OCI-LY1 (cell line): ENCODE measurements at regions not wholly inside any gene's neighbourhood (a gene's known extent, or its start where the extent isn't known, plus 50 kb on each side); places are given as distances from the start of the nearest gene placed in this dataset.

Experiments used
- H2AFZ ChIP-seq: fragments of 200-600 bp; sonication (generic), shearing (Covaris generic); 2 replicates; pipeline ENCODE4 v1.6.0; 2014; ENCODE audit warnings: antibody characterized with exemption, mild to moderate bottlenecking, low read length
- H3F3A ChIP-seq: fragments of 200-600 bp; sonication (generic), shearing (Covaris generic); 2 replicates; pipeline ENCODE4 v1.6.0; 2014; ENCODE audit warnings: mild to moderate bottlenecking, antibody characterized with exemption, low read length, moderate library complexity; ENCODE audit not compliant: insufficient read depth
- H3K27ac ChIP-seq: fragments of 200-600 bp; sonication (generic); 2 replicates; pipeline ENCODE4 v1.5.1; 2014; ENCODE audit warnings: low read length, mixed run types, mild to moderate bottlenecking, low read depth; ENCODE audit not compliant: poor library complexity, severe bottlenecking
- H3K27me3 ChIP-seq: fragments of 200-600 bp; sonication (generic); 2 replicates; pipeline ENCODE4 v1.6.0; 2014; ENCODE audit warnings: antibody characterized with exemption, mild to moderate bottlenecking, low read length, moderate library complexity; ENCODE audit not compliant: insufficient read depth
- H3K36me3 ChIP-seq: fragments of 200-600 bp; sonication (generic); 2 replicates; pipeline ENCODE4 v1.6.1; 2014; ENCODE audit warnings: mild to moderate bottlenecking, antibody characterized with exemption, low read length, moderate library complexity, mixed read lengths; ENCODE audit not compliant: insufficient read depth
- H3K4me1 ChIP-seq: fragments of 200-600 bp; sonication (generic); 2 replicates; pipeline ENCODE4 v1.5.1; 2014; ENCODE audit warnings: mild to moderate bottlenecking, low read length, moderate library complexity; ENCODE audit not compliant: insufficient read depth, severe bottlenecking
- H3K4me2 ChIP-seq: fragments of 200-600 bp; sonication (generic), shearing (Covaris generic); 2 replicates; pipeline ENCODE4 v1.6.1; 2014; ENCODE audit warnings: low read length
- H3K4me3 ChIP-seq: fragments of 200-600 bp; sonication (generic); 2 replicates; pipeline ENCODE4 v1.5.1; 2014; ENCODE audit warnings: low read length, low read depth, mild to moderate bottlenecking, mixed read lengths; ENCODE audit not compliant: poor library complexity, severe bottlenecking
- H3K79me2 ChIP-seq: fragments of 200-600 bp; shearing (Covaris generic); 2 replicates; pipeline ENCODE4 v1.6.1; 2016; ENCODE audit warnings: mixed run types, low read length, mixed read lengths; ENCODE audit not compliant: insufficient read depth
- H3K9ac ChIP-seq: fragments of 200-600 bp; sonication (generic), shearing (Covaris generic); 2 replicates; pipeline ENCODE4 v1.6.1; 2014; ENCODE audit warnings: mild to moderate bottlenecking, low read length, mixed read lengths
- H3K9me2 ChIP-seq: fragments of 200-600 bp; sonication (generic), shearing (Covaris generic); 2 replicates; pipeline ENCODE4 v1.6.1; 2014; ENCODE audit warnings: low read depth, mild to moderate bottlenecking, low read length, mixed read lengths
- H3K9me3 ChIP-seq: fragments of 200-600 bp; shearing (Covaris generic); 2 replicates; pipeline ENCODE4 v1.6.1; 2014; ENCODE audit warnings: low read length, mixed read lengths
- H4K20me1 ChIP-seq: fragments of 200-600 bp; sonication (generic), shearing (Covaris generic); 2 replicates; pipeline ENCODE4 v1.6.0; 2016; ENCODE audit warnings: mild to moderate bottlenecking, low read length; ENCODE audit not compliant: insufficient read depth
- CTCF ChIP-seq: fragments of 200-600 bp; sonication (generic), shearing (Covaris generic); IDR thresholded peaks from 2 replicates; pipeline ENCODE4 v1.5.1; 2017; ENCODE audit warnings: mild to moderate bottlenecking, antibody characterized with exemption, low read length, moderate library complexity, mixed read lengths
- EZH2 ChIP-seq: fragments of 200-600 bp; sonication (generic), shearing (Covaris generic); IDR thresholded peaks from 2 replicates; pipeline ENCODE4 v1.8.0; 2017; ENCODE audit warnings: borderline replicate concordance, mixed run types, mild to moderate bottlenecking, antibody characterized with exemption, low read length, moderate library complexity, mixed read lengths

DNA sequence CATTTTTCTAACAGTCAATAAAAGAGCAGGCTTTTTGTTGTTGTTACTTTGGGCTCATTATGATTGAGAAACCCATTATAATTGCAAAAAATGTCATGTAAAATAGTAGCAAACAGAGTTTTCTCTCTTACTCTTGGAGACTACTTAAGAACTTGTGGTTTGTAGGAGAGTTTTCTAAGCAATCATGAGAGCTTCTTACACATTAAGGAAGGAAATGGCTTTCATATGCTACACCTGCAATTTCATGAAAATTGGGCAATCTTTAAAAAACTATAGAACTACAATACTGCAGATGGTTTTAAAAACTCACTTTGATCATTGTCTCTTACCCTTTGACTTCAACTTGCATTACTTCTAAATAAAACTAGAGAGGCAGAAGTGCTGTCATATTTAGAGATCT, 701.8 kb downstream of the ZPLD1 start:
- no peak overlapping the region for H2AFZ ChIP-seq
- no peak overlapping the region for H3K4me2 ChIP-seq
- no peak overlapping the region for H3K4me3 ChIP-seq
- no peaks in the 10 kb centered on the region for H3K36me3 ChIP-seq
- no peak overlapping the region for H3K9ac ChIP-seq
- H3K4me1 ChIP-seq, result no peaks in the 10 kb centered on the region
- H3K27ac ChIP-seq, result no peak overlapping the region
- no peaks in the 10 kb centered on the region for H3K9me2 ChIP-seq
- no peaks in the 10 kb centered on the region for H3K79me2 ChIP-seq
- no peaks in the 10 kb centered on the region for H3K27me3 ChIP-seq
- TF ChIP-seq EZH2 (no peak), CTCF (no peak)
- H4K20me1 ChIP-seq, result no peaks in the 10 kb centered on the region
- no peaks in the 10 kb centered on the region for H3F3A ChIP-seq
- no peaks in the 10 kb centered on the region for H3K9me3 ChIP-seq

DNA sequence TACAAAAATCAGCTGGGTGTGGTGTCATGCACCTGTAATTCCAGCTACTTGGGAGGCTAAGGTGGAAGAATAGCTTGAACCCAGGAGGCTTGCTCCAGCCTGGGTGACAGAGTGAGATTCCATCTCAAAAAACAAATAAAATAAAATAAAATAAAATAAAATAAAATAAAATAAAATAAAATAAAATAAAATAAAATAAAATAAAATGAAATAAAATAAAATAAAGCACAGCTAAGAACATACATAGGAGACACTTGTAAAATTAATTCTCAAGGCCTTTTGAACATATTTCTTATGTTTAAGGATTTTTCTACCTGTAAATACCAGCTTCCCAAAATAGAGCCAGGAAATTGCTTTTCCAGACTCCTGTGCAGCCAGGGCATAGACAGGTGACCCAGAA, 703.0 kb downstream of the ZPLD1 start:
- no peaks in the 10 kb centered on the region for H3K36me3 ChIP-seq
- TF ChIP-seq CTCF (no peak), EZH2 (no peak)
- no peak overlapping the region for H3K4me3 ChIP-seq
- no peaks in the 10 kb centered on the region for H3K9me2 ChIP-seq
- no peaks in the 10 kb centered on the region for H3F3A ChIP-seq
- no peak overlapping the region for H2AFZ ChIP-seq
- no peaks in the 10 kb centered on the region for H3K27me3 ChIP-seq
- no peaks in the 10 kb centered on the region for H4K20me1 ChIP-seq
- H3K4me2 ChIP-seq, result no peak overlapping the region
- no peaks in the 10 kb centered on the region for H3K79me2 ChIP-seq
- no peaks in the 10 kb centered on the region for H3K4me1 ChIP-seq
- no peak overlapping the region for H3K9ac ChIP-seq
- H3K9me3 ChIP-seq, result no peaks in the 10 kb centered on the region
- no peak overlapping the region for H3K27ac ChIP-seq

DNA sequence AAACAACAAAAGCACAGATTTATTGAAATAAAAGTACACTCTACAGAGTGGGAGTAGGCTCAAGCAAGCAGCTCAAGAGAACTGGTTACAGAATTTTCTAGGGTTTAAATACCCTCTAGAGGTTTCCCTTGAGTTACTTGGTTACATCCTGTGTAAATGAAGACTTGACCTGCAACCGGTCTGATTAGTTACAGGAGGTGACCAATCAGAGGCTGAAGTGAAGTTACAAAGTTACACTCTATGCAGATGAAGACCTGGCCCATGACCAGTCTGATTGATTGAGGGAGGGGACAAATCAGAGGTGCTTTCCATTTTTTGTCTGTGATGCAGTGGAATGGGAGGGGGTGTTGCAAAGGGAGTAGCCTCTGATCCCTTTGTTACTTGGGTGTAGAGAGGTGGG, 723.4 kb downstream of the ZPLD1 start:
- TF ChIP-seq EZH2 (no peak), CTCF (no peak)
- no peak overlapping the region for H2AFZ ChIP-seq

More for the DNA sequence above, 723.4 kb downstream of the ZPLD1 start:
- H3F3A ChIP-seq, result no peaks in the 10 kb centered on the region
- no peak overlapping the region for H3K27ac ChIP-seq
- no peaks in the 10 kb centered on the region for H4K20me1 ChIP-seq
- H3K4me3 ChIP-seq, result no peak overlapping the region
- H3K4me2 ChIP-seq, result no peak overlapping the region
- H3K36me3 ChIP-seq, result no peaks in the 10 kb centered on the region
- H3K4me1 ChIP-seq, result no peaks in the 10 kb centered on the region
- no peaks in the 10 kb centered on the region for H3K9me2 ChIP-seq
- H3K27me3 ChIP-seq, result no peaks in the 10 kb centered on the region
- no peaks in the 10 kb centered on the region for H3K79me2 ChIP-seq
- H3K9me3 ChIP-seq, result no peaks in the 10 kb centered on the region
- no peak overlapping the region for H3K9ac ChIP-seq
